ENCODE measurements at regions not wholly inside any gene's neighbourhood (a gene's known extent, or its start where the extent isn't known, plus 50 kb on each side); places are given as distances from the start of the nearest gene placed in this dataset.

GRCh38 chr3:74273555-74274402, 340.7 kb downstream of the CNTN3 start:
- no peak for TF ChIP-seq CTCF (IDR thresholded peaks at IDR 0.05)
- TF ChIP-seq POLR2AphosphoS5 (IDR thresholded peaks at IDR 0.05), result no peak
- no peak for TF ChIP-seq POLR2A (IDR thresholded peaks at IDR 0.05; ENCODE audit: low read depth)
